ENCODE measurements at regions not wholly inside any gene's neighbourhood (a gene's known extent, or its start where the extent isn't known, plus 50 kb on each side); places are given as distances from the start of the nearest gene placed in this dataset.

DNA sequence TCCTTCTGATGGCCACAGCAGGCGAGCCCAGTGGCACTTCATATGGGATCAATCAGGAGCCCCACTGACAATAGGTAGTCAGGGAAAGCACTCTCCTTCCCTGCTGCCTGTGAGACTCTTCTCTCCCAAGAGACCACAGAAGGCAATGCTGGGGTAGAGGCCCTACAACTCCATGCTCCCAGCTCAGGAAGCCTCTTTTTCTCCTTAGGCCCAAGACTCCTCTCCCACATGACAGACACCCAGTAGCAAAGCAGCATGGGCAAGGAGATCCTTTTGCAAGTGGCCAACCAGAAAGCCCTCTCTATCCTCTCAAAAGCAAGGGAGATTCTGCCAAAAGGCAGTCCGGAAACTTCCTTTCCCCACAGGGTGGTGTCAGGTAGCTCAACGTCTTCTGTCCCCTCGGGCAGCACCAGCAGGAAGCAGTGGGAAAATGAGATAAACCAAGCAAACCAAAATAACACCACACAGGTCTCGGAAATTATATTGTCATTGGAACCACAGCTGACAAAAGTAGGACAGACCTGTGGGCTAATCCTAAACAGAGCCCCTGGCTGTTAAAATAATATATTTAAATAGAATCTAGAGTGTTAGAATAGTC is 172.7 kb upstream of the GDF10 start:
- TF ChIP-seq LEF1 (IDR thresholded peaks at IDR 0.05; ENCODE audit: borderline replicate concordance) (no peak), SP1 (IDR thresholded peaks at IDR 0.05) (no peak), FOXA1 (IDR thresholded peaks at IDR 0.05) (no peak), NFRKB (IDR thresholded peaks at IDR 0.05) (no peak), ZNF384 (IDR thresholded peaks at IDR 0.05) (no peak), BHLHE40 (IDR thresholded peaks at IDR 0.05; ENCODE audit: borderline replicate concordance) (no peak), FOXK2 (IDR thresholded peaks at IDR 0.05) (no peak)
- ChIA-PET POLR2A (no interaction called here), CTCF (no interaction called here)
- DNase-seq (ENCODE audit: extremely low spot score), result no peak

- ChIA-PET CTCF (no interaction called here), POLR2A (no interaction called here)
- no peak for DNase-seq (ENCODE audit: extremely low spot score)
- TF ChIP-seq NFRKB (IDR thresholded peaks at IDR 0.05), result no peak
- TF ChIP-seq ELF4 (IDR thresholded peaks at IDR 0.05), result no peak
- no peak for TF ChIP-seq L3MBTL2 (conservative IDR thresholded peaks at IDR 0.05)
- TF ChIP-seq ARNT (IDR thresholded peaks at IDR 0.05), result no peak
- no peak for TF ChIP-seq HDGF (IDR thresholded peaks at IDR 0.05; ENCODE audit: borderline replicate concordance)
- no peak for TF ChIP-seq TARDBP (IDR thresholded peaks at IDR 0.05)
- no peak for TF ChIP-seq ZNF384 (IDR thresholded peaks at IDR 0.05)
Measured at GRCh38 chr10:47130491-47130890, 169.5 kb upstream of the GDF10 start.

DNA sequence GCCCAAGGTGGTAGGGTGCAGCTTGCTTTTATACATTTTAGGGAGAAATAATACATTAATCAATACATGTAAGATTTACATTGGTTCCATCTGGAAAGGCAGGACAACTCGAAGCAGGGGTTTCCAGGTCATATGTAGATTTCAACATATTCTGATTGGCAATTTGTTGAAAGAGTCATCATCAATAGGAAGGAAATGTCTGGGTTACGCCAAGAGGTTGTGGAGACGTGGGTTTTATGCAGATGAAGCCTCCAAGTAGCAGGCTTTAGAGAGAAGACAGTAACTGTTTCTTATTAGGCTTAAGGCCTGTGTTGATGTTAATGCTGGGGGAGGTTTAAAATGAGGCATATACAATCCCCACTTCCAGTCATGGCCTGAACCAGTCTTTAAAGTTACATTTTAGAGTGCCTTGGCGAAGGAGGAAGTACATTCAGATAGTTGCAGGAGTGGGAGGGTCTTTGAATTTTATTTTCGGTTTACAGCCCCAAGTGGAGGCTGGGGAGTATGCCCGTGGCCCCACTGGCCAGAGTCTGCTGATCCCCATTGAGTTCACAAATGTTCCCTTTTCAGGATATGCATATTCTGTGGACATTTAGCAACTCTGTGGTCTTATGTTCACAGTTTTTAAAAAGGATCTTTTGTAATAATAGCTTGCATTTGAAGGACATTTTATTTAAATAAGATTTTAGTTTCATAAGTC is 166.0 kb upstream of the GDF10 start:
- ChIA-PET CTCF (no interaction called here), POLR2A (no interaction called here)
- TF ChIP-seq HDGF (IDR thresholded peaks at IDR 0.05; ENCODE audit: borderline replicate concordance), result no peak
- no peak for TF ChIP-seq FOXM1 (IDR thresholded peaks at IDR 0.05; ENCODE audit: borderline replicate concordance)
- TF ChIP-seq FOXA1 (IDR thresholded peaks at IDR 0.05), result no peak
- TF ChIP-seq SUZ12 (IDR thresholded peaks at IDR 0.05), result no peak
- no peak for TF ChIP-seq SP1 (IDR thresholded peaks at IDR 0.05)
- TF ChIP-seq ARNT (IDR thresholded peaks at IDR 0.05), result no peak
- no peak for TF ChIP-seq CTBP1 (IDR thresholded peaks at IDR 0.05; ENCODE audit: borderline replicate concordance)
- no peak for DNase-seq (ENCODE audit: extremely low spot score)

GRCh38 chr10:47136866-47137265 is 163.1 kb upstream of the GDF10 start:
- no peak for DNase-seq (ENCODE audit: extremely low spot score)
- TF ChIP-seq ZNF384 (IDR thresholded peaks at IDR 0.05), result no peak
- CTCF ChIA-PET, result no interaction called here
- POLR2A ChIA-PET, result no interaction called here

GRCh38 chr10:47137311-47137851 is 162.6 kb upstream of the GDF10 start:
- POLR2A ChIA-PET, result no interaction called here
- CTCF ChIA-PET, result no interaction called here
- TF ChIP-seq ELF4 (IDR thresholded peaks at IDR 0.05) (no peak), LEF1 (IDR thresholded peaks at IDR 0.05; ENCODE audit: borderline replicate concordance) (no peak), HDGF (IDR thresholded peaks at IDR 0.05; ENCODE audit: borderline replicate concordance) (no peak), FOXM1 (IDR thresholded peaks at IDR 0.05; ENCODE audit: borderline replicate concordance) (no peak), FOXA1 (IDR thresholded peaks at IDR 0.05) (no peak), SP1 (IDR thresholded peaks at IDR 0.05) (no peak), SUZ12 (IDR thresholded peaks at IDR 0.05) (no peak), ZNF384 (IDR thresholded peaks at IDR 0.05) (no peak), BHLHE40 (IDR thresholded peaks at IDR 0.05; ENCODE audit: borderline replicate concordance) (no peak), L3MBTL2 (conservative IDR thresholded peaks at IDR 0.05) (no peak), FOXK2 (IDR thresholded peaks at IDR 0.05) (no peak), NFRKB (IDR thresholded peaks at IDR 0.05) (no peak), PKNOX1 (IDR thresholded peaks at IDR 0.05) (no peak), CTBP1 (IDR thresholded peaks at IDR 0.05; ENCODE audit: borderline replicate concordance) (no peak), TARDBP (IDR thresholded peaks at IDR 0.05) (no peak), ARNT (IDR thresholded peaks at IDR 0.05) (no peak)
- no peak for DNase-seq (ENCODE audit: extremely low spot score)

- CTCF ChIA-PET, result no interaction called here
- DNase-seq (ENCODE audit: extremely low spot score), result no peak
- POLR2A ChIA-PET, result no interaction called here
- TF ChIP-seq PKNOX1 (IDR thresholded peaks at IDR 0.05) (no peak), SP1 (IDR thresholded peaks at IDR 0.05) (no peak), SUZ12 (IDR thresholded peaks at IDR 0.05) (no peak), HDGF (IDR thresholded peaks at IDR 0.05; ENCODE audit: borderline replicate concordance) (no peak), FOXA1 (IDR thresholded peaks at IDR 0.05) (no peak), CTBP1 (IDR thresholded peaks at IDR 0.05; ENCODE audit: borderline replicate concordance) (no peak), FOXK2 (IDR thresholded peaks at IDR 0.05) (no peak), FOXM1 (IDR thresholded peaks at IDR 0.05; ENCODE audit: borderline replicate concordance) (no peak), ZNF384 (IDR thresholded peaks at IDR 0.05) (no peak), L3MBTL2 (conservative IDR thresholded peaks at IDR 0.05) (no peak), TARDBP (IDR thresholded peaks at IDR 0.05) (no peak), ARNT (IDR thresholded peaks at IDR 0.05) (no peak), ELF4 (IDR thresholded peaks at IDR 0.05) (no peak), NFRKB (IDR thresholded peaks at IDR 0.05) (no peak)
Measured at GRCh38 chr10:47139121-47139520, 160.9 kb upstream of the GDF10 start.

DNA sequence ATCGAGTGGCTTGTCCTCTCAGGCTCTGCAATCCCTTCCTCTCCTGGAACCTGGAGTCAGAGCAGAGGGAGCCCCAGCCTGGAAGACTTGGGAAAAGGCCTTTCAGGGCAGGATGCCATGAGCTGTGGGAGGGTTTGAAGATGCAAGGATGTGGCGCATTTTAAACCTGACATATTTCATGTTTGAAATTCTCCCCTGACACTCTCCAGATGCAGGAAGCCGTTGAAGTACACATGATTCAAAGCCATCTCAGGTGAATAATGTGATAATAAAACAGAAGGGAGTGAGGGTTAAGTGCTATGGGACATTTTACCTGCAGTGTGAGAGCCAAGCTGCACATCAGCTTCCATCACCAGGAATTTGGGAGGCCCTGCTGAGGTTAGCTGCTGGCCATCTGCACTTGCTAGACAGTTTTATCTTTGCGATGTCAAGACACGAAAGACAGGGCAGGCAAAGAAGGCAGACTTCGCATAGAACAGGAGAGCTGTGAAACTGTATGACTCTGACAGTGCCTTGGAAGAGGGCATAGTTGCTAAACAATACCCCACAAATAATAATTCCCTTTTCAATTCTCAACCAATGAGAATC is 159.1 kb upstream of the GDF10 start:
- TF ChIP-seq PKNOX1 (IDR thresholded peaks at IDR 0.05) (no peak), BHLHE40 (IDR thresholded peaks at IDR 0.05; ENCODE audit: borderline replicate concordance) (no peak), LEF1 (IDR thresholded peaks at IDR 0.05; ENCODE audit: borderline replicate concordance) (no peak), ELF4 (IDR thresholded peaks at IDR 0.05) (no peak), FOXA1 (IDR thresholded peaks at IDR 0.05) (no peak)
- POLR2A ChIA-PET, result no interaction called here
- no peak for DNase-seq (ENCODE audit: extremely low spot score)
- CTCF ChIA-PET, result no interaction called here

All from HEK293T (cell line).